Cardiac muscle cell (in vitro differentiated cells and primary cell): ENCODE measurements at regions not wholly inside any gene's neighbourhood (a gene's known extent, or its start where the extent isn't known, plus 50 kb on each side); places are given as distances from the start of the nearest gene placed in this dataset.
A peak's percentile ranks its signal among the peaks of the same experiment; 100 is the strongest.

ENCODE experiments used
- DNase-seq, 2 donors: peaks; one replicate each; pipeline versions ENCODE4 v3.0.0 to v3.0.0-alpha.2; 2010 to 2017; ENCODE audit warnings: low read depth in 1 of 2, low spot score in 1 of 2
- H3K27ac ChIP-seq: fragments of 200-600 bp; sonication (generic); 2 replicates; pipeline ENCODE4 v1.5.1; 2016
- H3K27me3 ChIP-seq: fragments of 200-600 bp; sonication (generic); 2 replicates; pipeline ENCODE4 v1.6.0; 2016; ENCODE audit warnings: control low read depth
- H3K36me3 ChIP-seq: fragments of 200-600 bp; sonication (generic); 2 replicates; pipeline ENCODE4 v1.5.1; 2016; ENCODE audit warnings: control low read depth
- H3K4me1 ChIP-seq: fragments of 200-600 bp; sonication (generic); 2 replicates; pipeline ENCODE4 v1.8.1; 2017; ENCODE audit warnings: low read depth, mild to moderate bottlenecking, mixed run types
- H3K4me3 ChIP-seq: fragments of 200-600 bp; sonication (generic); 2 replicates; pipeline ENCODE4 v1.5.1; 2016; ENCODE audit warnings: mild to moderate bottlenecking
- H3K9me3 ChIP-seq: fragments of 200-600 bp; sonication (generic); 2 replicates; pipeline ENCODE4 v1.5.1; 2017; ENCODE audit warnings: low read depth, mild to moderate bottlenecking, control low read depth
- TF ChIP-seq, protein P1 (sequence below): IDR thresholded peaks from 2 replicates; pipeline ENCODE4 v1.5.1; 2012; ENCODE audit warnings: low read depth, mild to moderate bottlenecking, low read length

DNA sequence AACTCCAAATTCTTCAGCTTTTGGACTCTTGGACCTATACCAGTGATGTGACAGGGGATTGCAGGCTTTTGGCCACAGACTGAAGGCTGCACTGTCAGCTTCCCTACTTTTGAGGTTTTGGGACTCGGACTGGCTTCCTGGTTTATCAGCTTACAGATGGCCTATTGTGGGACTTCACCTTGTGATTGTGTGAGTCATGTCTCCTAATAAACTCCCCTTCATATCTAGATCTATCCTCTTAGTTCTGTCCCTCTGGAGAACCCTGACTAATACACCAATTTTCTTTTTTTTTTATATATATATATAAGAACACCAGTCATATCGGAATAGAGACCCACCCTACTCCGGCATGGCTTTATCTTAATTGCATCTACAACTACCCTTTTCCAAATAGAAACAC lies 166.8 kb downstream of the ETV1 start:
- no peak overlapping the region for H3K4me3 ChIP-seq
- no peaks in the 10 kb centered on the region for H3K9me3 ChIP-seq
- no peak overlapping the region for H3K27ac ChIP-seq
- TF ChIP-seq, protein P1, sequence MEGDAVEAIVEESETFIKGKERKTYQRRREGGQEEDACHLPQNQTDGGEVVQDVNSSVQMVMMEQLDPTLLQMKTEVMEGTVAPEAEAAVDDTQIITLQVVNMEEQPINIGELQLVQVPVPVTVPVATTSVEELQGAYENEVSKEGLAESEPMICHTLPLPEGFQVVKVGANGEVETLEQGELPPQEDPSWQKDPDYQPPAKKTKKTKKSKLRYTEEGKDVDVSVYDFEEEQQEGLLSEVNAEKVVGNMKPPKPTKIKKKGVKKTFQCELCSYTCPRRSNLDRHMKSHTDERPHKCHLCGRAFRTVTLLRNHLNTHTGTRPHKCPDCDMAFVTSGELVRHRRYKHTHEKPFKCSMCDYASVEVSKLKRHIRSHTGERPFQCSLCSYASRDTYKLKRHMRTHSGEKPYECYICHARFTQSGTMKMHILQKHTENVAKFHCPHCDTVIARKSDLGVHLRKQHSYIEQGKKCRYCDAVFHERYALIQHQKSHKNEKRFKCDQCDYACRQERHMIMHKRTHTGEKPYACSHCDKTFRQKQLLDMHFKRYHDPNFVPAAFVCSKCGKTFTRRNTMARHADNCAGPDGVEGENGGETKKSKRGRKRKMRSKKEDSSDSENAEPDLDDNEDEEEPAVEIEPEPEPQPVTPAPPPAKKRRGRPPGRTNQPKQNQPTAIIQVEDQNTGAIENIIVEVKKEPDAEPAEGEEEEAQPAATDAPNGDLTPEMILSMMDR, result no peak
- no peaks in the 10 kb centered on the region for H3K27me3 ChIP-seq
- H3K36me3 ChIP-seq, result no peaks in the 10 kb centered on the region
- H3K4me1 ChIP-seq, result no peaks in the 10 kb centered on the region
- DNase-seq, result peak in 1 of 2 donors; percentile 12

GRCh38 chr7:13826752-13827151 lies 162.7 kb downstream of the ETV1 start:
- TF ChIP-seq, protein P1, result no peak
- Histone ChIP-seq H3K4me1 (no peaks in the 10 kb centered on the region), H3K36me3 (no peaks in the 10 kb centered on the region), H3K27ac (no peak overlapping the region), H3K4me3 (no peak overlapping the region), H3K9me3 (no peaks in the 10 kb centered on the region), H3K27me3 (no peaks in the 10 kb centered on the region)
- no peak for DNase-seq

- H3K27ac ChIP-seq, result no peak overlapping the region
Observed at GRCh38 chr7:13827716-13828115, 161.8 kb downstream of the ETV1 start.

DNA sequence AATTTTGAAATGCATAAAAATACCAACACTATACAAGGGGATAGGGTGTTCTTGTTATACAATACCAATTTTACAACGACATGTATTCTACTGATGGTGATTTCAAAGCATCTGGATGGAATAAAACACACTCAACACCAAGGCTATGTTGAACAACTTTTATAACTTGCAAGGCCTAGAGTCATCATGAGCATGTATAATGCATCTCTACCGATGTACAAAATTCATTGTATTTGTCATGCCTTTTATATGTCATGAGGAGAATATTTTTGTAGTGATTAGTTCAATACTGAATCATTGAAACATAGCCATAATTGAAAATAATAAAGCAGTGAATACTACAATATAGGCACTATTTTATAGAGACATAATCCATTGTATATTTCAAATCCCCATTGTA lies 160.2 kb downstream of the ETV1 start:
- no peak for DNase-seq
- Histone ChIP-seq H3K9me3 (no peaks in the 10 kb centered on the region), H3K4me3 (no peak overlapping the region), H3K27ac (no peak overlapping the region), H3K4me1 (no peaks in the 10 kb centered on the region), H3K27me3 (no peaks in the 10 kb centered on the region), H3K36me3 (no peaks in the 10 kb centered on the region)
- TF ChIP-seq, protein P1, result no peak

More at GRCh38 chr7:13827716-13828115, 161.8 kb downstream of the ETV1 start:
- H3K9me3 ChIP-seq, result no peaks in the 10 kb centered on the region
- TF ChIP-seq, protein P1, result no peak
- DNase-seq, result peak in 1 of 2 donors; percentile 33
- H3K36me3 ChIP-seq, result no peaks in the 10 kb centered on the region
- H3K4me1 ChIP-seq, result no peaks in the 10 kb centered on the region
- H3K4me3 ChIP-seq, result no peak overlapping the region
- no peaks in the 10 kb centered on the region for H3K27me3 ChIP-seq

DNA sequence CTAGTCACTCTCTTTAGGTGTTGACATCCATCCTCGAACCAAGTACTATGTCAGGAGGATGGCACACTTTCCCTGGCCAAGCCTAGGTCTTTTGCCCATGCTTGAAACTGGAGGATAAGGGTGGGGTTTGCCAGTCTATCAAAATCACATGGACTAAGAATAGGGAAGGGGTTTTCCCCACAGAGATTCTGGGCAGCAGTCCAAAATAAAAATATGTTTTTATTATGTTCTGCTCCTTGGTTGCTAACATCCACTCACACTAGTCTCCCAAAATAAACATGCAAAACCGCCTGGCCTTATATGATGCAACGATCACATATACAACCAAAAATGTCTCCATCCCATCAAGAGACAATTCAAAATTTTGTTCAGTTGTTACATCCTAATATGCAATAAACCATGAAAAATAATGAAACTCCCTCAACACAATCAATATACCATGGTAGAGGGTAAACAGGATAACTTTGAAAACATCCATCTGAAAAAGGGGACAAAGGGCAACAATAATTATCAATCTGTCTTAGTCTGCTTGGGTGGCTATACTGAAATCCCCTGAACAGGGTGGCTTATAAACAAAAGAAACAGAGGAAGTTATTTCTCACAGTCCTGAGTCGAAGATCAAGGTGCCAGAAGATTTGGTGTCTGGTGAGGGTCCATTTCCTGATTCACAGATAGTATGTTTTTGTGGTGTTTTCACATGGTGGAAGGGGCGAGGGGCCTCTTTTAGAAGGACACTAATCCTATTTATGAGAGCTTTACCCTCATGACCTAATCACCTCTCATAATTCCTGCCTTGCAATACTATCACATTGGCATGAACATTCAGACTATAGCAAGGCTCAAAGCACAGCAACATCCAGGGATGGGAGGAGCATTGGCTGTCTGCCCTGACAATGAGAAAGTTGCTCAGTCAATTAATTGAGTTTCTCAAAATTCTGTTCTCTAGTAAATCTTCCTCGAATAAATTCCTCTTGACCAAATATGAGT lies 159.3 kb downstream of the ETV1 start:
- Histone ChIP-seq H3K9me3 (no peaks in the 10 kb centered on the region), H3K27me3 (no peaks in the 10 kb centered on the region), H3K4me3 (no peak overlapping the region), H3K27ac (no peak overlapping the region), H3K4me1 (no peaks in the 10 kb centered on the region), H3K36me3 (no peaks in the 10 kb centered on the region)
- TF ChIP-seq, protein P1, result no peak
- peak in 1 of 2 donors; percentile 88 for DNase-seq
